RWPE2 (cell line): ENCODE measurements at regions not wholly inside any gene's neighbourhood (a gene's known extent, or its start where the extent isn't known, plus 50 kb on each side); places are given as distances from the start of the nearest gene placed in this dataset.

Experiments
- ATAC-seq: fragments of 200-7000 bp; cut with Tn5 transposase; 3 replicates; pipeline ENCODE4 v1.9.1; 2021; ENCODE audit warnings: low read depth
- DNase-seq: peaks from one replicate; pipeline ENCODE4 v3.0.0-alpha.2; 2020; ENCODE audit warnings: low spot score
- H3K27ac ChIP-seq: fragments of 450-650 bp; 2 replicates; pipeline ENCODE4 v1.5.1; 2017; ENCODE audit warnings: mild to moderate bottlenecking; ENCODE audit not compliant: poor library complexity, severe bottlenecking
- H3K27me3 ChIP-seq: fragments of 250-450 bp; sonication (Bioruptor Pico); 2 replicates; pipeline ENCODE4 v1.5.1; 2021; ENCODE audit warnings: mild to moderate bottlenecking, moderate library complexity; ENCODE audit not compliant: insufficient read depth, poor library complexity, severe bottlenecking
- H3K36me3 ChIP-seq: fragments of 250-450 bp; sonication (Bioruptor Pico); 2 replicates; pipeline ENCODE4 v1.5.1; 2020; ENCODE audit warnings: low read depth, mild to moderate bottlenecking, moderate library complexity
- H3K4me1 ChIP-seq: fragments of 250-450 bp; sonication (Bioruptor Pico); 2 replicates; pipeline ENCODE4 v1.5.1; 2021; ENCODE audit warnings: mild to moderate bottlenecking, moderate library complexity; ENCODE audit not compliant: insufficient read depth, poor library complexity, severe bottlenecking
- H3K4me3 ChIP-seq: fragments of 250-450 bp; sonication (Bioruptor Pico); 2 replicates; pipeline ENCODE4 v1.5.1; 2021; ENCODE audit warnings: mild to moderate bottlenecking, moderate library complexity; ENCODE audit not compliant: severe bottlenecking
- H3K9me3 ChIP-seq: fragments of 250-450 bp; sonication (Bioruptor Pico); 2 replicates; pipeline ENCODE4 v1.5.1; 2021; ENCODE audit warnings: mild to moderate bottlenecking, moderate library complexity; ENCODE audit not compliant: severe bottlenecking
- TF ChIP-seq, protein P1 (sequence below): fragments of 450-650 bp; IDR thresholded peaks from one replicate; pipeline ENCODE4 v1.5.1; 2017; ENCODE audit warnings: mild to moderate bottlenecking, moderate library complexity; ENCODE audit not compliant: poor library complexity, severe bottlenecking

DNA sequence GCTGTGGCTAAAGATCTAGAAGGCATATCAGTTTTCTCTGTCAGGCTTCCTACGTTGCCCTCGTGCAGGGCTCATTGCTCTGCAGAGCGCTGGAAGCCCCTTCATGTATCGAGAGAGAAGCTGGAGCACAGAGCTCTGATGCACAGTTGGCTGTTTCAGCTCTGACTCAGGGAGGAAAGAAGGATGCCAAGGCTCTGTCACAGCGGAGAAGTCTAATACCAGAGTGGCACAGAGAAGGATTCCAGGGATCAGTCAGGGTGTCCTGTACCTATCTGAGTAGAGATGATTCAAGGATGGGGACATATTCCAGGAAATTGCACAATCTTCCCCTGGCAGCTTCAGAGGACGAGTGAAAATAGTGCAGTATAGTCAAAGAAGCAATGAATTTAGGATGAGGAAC lies 179.2 kb upstream of the FMN2 start:
- no peaks in the 10 kb centered on the region for H3K9me3 ChIP-seq
- peaks cover 21% of the 10 kb centered on the region for H3K4me1 ChIP-seq
- TF ChIP-seq, protein P1, sequence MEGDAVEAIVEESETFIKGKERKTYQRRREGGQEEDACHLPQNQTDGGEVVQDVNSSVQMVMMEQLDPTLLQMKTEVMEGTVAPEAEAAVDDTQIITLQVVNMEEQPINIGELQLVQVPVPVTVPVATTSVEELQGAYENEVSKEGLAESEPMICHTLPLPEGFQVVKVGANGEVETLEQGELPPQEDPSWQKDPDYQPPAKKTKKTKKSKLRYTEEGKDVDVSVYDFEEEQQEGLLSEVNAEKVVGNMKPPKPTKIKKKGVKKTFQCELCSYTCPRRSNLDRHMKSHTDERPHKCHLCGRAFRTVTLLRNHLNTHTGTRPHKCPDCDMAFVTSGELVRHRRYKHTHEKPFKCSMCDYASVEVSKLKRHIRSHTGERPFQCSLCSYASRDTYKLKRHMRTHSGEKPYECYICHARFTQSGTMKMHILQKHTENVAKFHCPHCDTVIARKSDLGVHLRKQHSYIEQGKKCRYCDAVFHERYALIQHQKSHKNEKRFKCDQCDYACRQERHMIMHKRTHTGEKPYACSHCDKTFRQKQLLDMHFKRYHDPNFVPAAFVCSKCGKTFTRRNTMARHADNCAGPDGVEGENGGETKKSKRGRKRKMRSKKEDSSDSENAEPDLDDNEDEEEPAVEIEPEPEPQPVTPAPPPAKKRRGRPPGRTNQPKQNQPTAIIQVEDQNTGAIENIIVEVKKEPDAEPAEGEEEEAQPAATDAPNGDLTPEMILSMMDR = no peak
- DNase-seq = no peak
- no peaks in the 10 kb centered on the region for H3K36me3 ChIP-seq
- no peak overlapping the region for H3K4me3 ChIP-seq
- no peak for ATAC-seq
- H3K27ac ChIP-seq = no peak overlapping the region
- H3K27me3 ChIP-seq = no peaks in the 10 kb centered on the region

DNA sequence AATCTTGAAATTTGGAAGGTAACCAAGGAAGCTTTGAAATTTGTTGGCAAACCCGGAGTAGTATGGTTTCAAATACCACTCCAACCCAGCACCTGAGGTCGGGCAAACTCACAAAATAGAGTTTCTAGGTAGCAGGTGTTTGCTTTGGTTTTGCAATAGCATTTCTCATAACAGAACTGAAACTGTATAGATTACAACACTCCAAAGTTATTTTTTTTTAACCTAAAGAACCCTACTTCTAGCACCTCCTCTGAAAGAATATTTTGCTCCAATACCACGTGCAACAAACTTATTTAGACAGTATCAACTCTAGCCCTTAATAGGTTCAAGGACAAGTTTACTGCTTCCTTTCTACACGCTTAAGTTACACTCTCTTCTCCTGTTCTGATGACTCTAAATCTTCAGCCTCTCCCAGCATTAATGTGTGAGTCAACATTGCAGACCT lies 178.5 kb upstream of the FMN2 start:
- no peak for DNase-seq
- Histone ChIP-seq H3K4me1 (peaks cover 21% of the 10 kb centered on the region), H3K27me3 (no peaks in the 10 kb centered on the region), H3K27ac (no peak overlapping the region), H3K36me3 (no peaks in the 10 kb centered on the region), H3K4me3 (no peak overlapping the region), H3K9me3 (no peaks in the 10 kb centered on the region)
- ATAC-seq = no peak
- TF ChIP-seq, protein P1 = no peak

DNA sequence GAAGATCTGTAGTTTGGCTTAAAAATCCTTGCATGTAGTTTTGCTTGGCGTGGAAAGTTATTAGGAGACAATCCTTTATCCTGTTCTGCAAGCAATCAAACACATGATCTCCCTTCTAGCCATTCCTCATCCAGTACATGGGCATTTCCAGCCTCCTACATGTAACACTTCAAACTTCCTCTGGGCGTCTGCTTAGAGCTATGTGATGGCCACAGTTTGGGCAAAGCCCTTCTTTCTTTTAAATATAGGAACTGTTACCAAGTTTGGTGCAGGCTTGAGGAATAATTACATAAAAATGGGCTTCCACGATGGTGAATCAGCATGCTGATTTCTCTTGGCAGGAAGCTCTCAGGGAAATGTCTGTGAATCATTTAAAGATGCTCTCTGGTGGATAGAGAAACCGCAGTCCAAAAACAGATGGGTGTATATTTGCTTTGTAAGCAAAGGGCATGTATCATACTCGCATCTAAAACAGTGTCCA lies 176.9 kb upstream of the FMN2 start:
- H3K27ac ChIP-seq = peak overlapping the region; percentile 31
- peaks cover 17% of the 10 kb centered on the region for H3K4me1 ChIP-seq
- H3K27me3 ChIP-seq = no peaks in the 10 kb centered on the region
- H3K4me3 ChIP-seq = no peak overlapping the region
- no peaks in the 10 kb centered on the region for H3K36me3 ChIP-seq
- TF ChIP-seq, protein P1 = peak; percentile 5
- no peaks in the 10 kb centered on the region for H3K9me3 ChIP-seq
- DNase-seq (no peak), ATAC-seq (peak; percentile 91)

DNA sequence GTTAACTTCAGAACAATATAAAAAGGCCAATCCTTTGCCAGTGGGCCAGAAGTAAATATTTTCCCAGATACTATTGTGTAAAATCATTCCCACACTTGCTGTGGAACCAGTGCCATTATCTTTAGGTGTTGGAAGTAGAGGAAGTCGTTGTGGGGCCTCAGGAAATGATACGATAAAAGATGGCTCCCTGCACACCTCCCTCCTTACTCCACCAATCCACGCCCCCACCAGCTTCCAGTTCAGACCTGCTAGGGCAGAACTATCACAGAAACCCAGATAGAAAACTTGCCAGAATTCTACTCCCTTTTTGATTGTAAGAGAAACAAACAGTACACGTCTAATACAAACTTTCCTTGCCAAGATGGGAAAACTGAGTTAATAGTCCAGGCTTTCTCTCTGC lies 173.0 kb upstream of the FMN2 start:
- Histone ChIP-seq H3K4me3 (no peak overlapping the region), H3K27me3 (no peaks in the 10 kb centered on the region), H3K27ac (no peak overlapping the region), H3K36me3 (no peaks in the 10 kb centered on the region), H3K9me3 (no peaks in the 10 kb centered on the region), H3K4me1 (peaks cover 12% of the 10 kb centered on the region)
- no peak for DNase-seq
- TF ChIP-seq, protein P1 = no peak
- ATAC-seq = no peak

DNA sequence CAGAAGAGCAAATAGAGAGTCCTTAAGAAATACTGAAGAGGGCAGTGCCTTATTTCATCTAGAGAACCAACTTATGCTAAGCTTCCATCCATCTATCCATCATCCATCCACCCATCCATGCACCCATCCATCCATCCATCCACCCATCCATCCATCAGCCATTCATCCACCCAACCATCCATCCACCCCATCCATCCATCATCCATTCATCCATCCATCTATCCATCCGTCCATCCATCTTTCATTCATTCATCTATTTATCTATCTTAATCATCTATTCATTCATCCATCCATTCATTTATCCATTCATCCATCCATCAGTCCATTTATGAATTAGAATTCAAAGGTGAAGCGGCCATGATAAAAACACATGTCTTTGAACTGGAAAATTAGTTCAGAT lies 171.5 kb upstream of the FMN2 start:
- DNase-seq = no peak
- ATAC-seq = no peak
- no peaks in the 10 kb centered on the region for H3K9me3 ChIP-seq
- H3K4me3 ChIP-seq = no peak overlapping the region
- H3K4me1 ChIP-seq = peaks cover 3% of the 10 kb centered on the region
- H3K27me3 ChIP-seq = no peaks in the 10 kb centered on the region
- TF ChIP-seq, protein P1 = no peak
- H3K36me3 ChIP-seq = no peaks in the 10 kb centered on the region
- H3K27ac ChIP-seq = no peak overlapping the region
